ENCODE measurements at regions not wholly inside any gene's neighbourhood (a gene's known extent, or its start where the extent isn't known, plus 50 kb on each side); places are given as distances from the start of the nearest gene placed in this dataset.

DNA sequence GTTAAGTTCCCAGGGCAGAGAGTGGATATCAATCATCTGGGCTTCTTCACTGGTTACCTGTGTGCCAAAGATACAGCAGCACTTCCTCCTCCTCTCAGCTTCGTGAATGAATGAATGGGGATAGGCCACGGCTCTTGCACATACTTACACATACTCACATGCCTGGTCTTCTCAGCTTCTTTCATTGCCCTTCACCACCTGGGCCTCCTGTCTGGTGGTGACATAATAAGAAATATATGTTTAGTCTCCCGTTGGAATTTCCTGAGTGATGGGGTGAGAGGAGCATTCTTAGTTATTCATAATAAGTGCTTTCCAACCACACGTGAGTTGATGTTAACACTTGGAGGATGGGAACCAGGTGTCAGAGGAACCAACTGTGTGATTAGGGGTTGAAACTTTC lies 268.1 kb upstream of the RMST start:
- TF ChIP-seq EZH2 (IDR thresholded peaks at IDR 0.05; ENCODE audit: insufficient read depth, low read length), result no peak
- TF ChIP-seq CTCF (IDR thresholded peaks at IDR 0.05; ENCODE audit: insufficient read depth, low read depth, low read length), result no peak
